GM12874 (cell line): ENCODE measurements at regions not wholly inside any gene's neighbourhood (a gene's known extent, or its start where the extent isn't known, plus 50 kb on each side); places are given as distances from the start of the nearest gene placed in this dataset.

Experiments used
- CTCF ChIP-seq: IDR thresholded peaks from 2 replicates; pipeline ENCODE4 v1.5.1; 2011; ENCODE audit warnings: low read depth, mild to moderate bottlenecking, control low read depth, low read length, moderate library complexity; ENCODE audit not compliant: insufficient read depth

GRCh38 chr11:71383461-71383860 lies 64.7 kb downstream of the DHCR7 start:
- no peak for TF ChIP-seq CTCF

- TF ChIP-seq CTCF = no peak
These were observed 66.2 kb downstream of the DHCR7 start for GRCh38 chr11:71381781-71382505.

DNA sequence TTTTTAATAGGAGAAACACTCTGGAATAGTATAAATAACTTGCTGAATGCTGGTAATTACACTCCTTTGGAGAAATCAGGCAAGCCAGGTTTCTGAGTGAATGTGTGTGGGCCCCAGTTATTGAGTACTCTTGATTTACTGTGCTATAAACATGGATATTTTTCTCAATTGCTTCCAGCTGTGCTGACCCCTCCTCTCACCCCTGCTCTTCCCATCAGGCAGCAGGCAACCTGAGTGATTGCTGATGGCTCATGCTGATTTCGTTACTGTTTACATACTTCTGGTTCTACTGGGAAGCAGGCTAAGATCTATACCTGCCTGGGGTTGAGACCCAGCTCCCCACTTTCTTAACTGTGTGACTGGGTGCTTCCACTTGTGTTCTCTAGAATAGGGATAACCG lies 68.5 kb downstream of the DHCR7 start:
- TF ChIP-seq CTCF = no peak

DNA sequence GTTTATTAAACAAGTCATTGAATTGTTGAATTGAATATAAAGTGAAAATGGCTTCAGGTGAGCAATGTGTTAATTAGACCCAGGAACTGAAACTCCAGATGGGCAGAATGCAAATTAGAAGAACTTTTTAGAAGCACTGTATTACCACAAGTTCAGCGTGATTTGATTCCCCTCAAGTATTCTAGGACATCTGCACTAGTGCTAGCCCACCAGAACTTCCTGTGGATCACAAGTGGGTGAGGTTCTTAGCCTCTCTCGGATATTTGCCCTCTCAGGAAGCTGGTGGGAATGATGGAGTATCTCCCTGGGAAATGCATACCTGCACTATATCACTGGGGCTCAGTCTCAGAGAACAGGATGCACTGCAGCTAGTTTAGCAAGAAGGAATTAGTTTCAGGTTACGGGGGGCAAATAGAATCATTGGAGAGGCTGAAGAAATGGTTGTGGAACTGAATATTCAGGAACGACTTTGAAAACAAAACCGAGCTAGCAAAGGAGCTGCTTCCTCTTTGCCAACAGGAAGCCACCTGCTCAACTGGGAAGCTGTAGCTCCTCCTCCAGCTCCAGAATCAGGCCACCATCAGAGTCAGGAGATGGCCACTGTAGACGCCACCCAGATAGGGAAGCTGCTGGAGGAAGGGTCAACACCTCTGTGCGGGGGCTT lies 74.3 kb downstream of the DHCR7 start:
- no peak for TF ChIP-seq CTCF

DNA sequence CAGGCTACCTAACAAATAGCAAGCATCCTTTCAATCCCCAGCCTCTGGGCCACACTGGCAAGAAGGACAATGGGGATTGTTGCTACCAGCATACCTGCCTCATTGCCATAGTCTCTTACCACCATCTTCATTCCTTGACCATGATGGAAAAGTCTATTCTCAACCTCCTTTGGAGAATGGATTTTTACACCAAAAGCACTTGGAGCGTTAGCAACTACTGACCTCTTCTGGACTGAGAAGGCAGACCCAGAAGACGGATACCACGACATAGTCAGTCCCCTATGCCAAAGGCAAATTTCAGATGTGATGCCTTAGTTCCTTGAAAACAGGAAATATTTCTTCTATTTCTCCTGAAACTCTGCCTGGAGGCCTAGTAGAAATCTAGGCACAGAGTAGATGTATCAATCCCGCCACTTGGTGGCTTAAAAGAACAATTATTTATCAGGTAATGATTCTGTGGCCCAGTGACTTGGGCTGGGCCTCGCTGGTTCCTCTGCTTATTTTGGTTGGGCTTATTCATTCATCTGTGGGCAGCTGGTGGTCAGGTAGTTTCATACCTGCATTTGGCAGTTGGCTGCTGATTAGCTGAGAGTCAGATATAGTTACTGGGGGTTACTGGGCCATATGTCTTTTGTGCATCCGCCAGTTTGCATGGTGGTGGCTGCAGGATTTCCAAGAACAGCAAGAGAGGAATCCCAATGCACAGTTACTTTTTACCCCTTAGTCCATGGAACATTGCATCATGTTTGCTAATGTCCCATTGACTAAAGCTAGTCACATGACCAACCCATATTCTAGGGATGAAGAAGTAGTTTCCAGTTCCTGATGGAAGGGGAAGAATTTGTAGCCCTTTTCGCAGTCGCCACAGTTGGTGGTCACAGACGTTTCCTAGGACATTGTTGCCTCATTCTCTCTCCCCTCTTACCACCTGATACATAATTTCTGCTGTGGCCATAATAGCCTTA lies 75.2 kb downstream of the DHCR7 start:
- TF ChIP-seq CTCF = 0 out of 2 replicates have a peak, but pooled peaks have one; percentile 19

DNA sequence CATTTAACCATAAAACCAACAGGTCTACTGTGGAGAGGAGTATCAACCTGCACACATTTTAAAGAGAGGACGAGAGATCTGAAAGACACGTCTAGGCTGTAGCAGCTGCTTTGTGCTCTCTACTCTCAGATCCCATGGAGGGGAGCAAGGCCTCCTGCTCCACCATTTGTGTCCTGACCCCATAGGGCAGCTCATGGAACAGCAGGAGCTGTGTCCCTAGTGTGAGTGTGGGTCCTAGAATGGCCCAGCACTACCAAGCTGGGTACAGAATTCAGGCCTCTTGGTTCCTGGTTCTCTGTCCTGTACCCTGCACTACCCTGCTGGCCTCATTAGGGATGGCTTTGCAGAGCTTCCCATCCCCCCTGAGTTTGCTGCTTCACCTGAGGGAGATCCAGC lies 76.5 kb downstream of the DHCR7 start:
- TF ChIP-seq CTCF = no peak

- peak; percentile 38; the same call in 1 of the 2 replicates for TF ChIP-seq CTCF
These were observed 77.1 kb downstream of the DHCR7 start for GRCh38 chr11:71370895-71371673.
